CD8-positive, alpha-beta memory T cell (primary cell): ENCODE measurements at regions not wholly inside any gene's neighbourhood (a gene's known extent, or its start where the extent isn't known, plus 50 kb on each side); places are given as distances from the start of the nearest gene placed in this dataset.

Experiments
- CTCF ChIA-PET: fragments of 350-600 bp; sonication (Branson Sonifier 250); formaldehyde crosslinking; loops from one replicate; lab custom pipeline; 2021; ENCODE audit warnings: antibody characterized with exemption; lab: Charles Lee
- POLR2A ChIA-PET: fragments of 350-600 bp; sonication (Branson Sonifier 250); formaldehyde crosslinking; loops from one replicate; lab custom pipeline; 2021; ENCODE audit warnings: antibody characterized with exemption; lab: Charles Lee
- DNase-seq, 5 donors: peaks; one replicate each; pipeline versions ENCODE4 v3.0.0 to v3.0.0-alpha.2; 2020 to 2022; ENCODE audit warnings: mixed read lengths in 1 of 5
- H3K27ac ChIP-seq: one replicate; pipeline ENCODE4 v1.7.0; 2013; ENCODE audit warnings: low read depth, mild to moderate bottlenecking, low read length, moderate library complexity
- H3K27me3 ChIP-seq: 2 replicates; pipeline ENCODE4 v1.7.0; 2013; ENCODE audit warnings: low read length, mild to moderate bottlenecking; ENCODE audit not compliant: insufficient read depth, poor library complexity, severe bottlenecking
- H3K36me3 ChIP-seq: 2 replicates; pipeline ENCODE4 v1.7.0; 2013; ENCODE audit warnings: mild to moderate bottlenecking, low read length, moderate library complexity; ENCODE audit not compliant: insufficient read depth
- H3K4me1 ChIP-seq: 2 replicates; pipeline ENCODE4 v1.7.0; 2013; ENCODE audit warnings: mild to moderate bottlenecking, low read length, moderate library complexity; ENCODE audit not compliant: insufficient read depth
- H3K4me3 ChIP-seq: 2 replicates; pipeline ENCODE4 v1.7.0; 2013; ENCODE audit warnings: mild to moderate bottlenecking, low read length
- H3K9me3 ChIP-seq: 2 replicates; pipeline ENCODE4 v1.7.0; 2013; ENCODE audit warnings: mild to moderate bottlenecking, low read length
- H3K27ac Mint-ChIP-seq, 8 donors: one replicate each; pipeline ENCODE4 v1.8.0; 2020 to 2021; ENCODE audit warnings: mixed read lengths in 8 of 8, mild to moderate bottlenecking in 6 of 8, inconsistent platforms in 3 of 8, moderate library complexity in 3 of 8
- H3K27me3 Mint-ChIP-seq, 2 donors: one replicate each; pipeline ENCODE4 v1.8.0; 2020 to 2021; ENCODE audit warnings: mixed read lengths in 2 of 2, mild to moderate bottlenecking in 1 of 2, moderate library complexity in 1 of 2
- H3K36me3 Mint-ChIP-seq, 3 donors: one replicate each; pipeline ENCODE4 v1.8.0; 2020 to 2021; ENCODE audit warnings: mixed read lengths in 3 of 3, inconsistent platforms in 1 of 3, mild to moderate bottlenecking in 1 of 3
- H3K4me1 Mint-ChIP-seq, 3 donors: one replicate each; pipeline ENCODE4 v1.8.0; 2020 to 2021; ENCODE audit warnings: mixed read lengths in 3 of 3, inconsistent platforms in 1 of 3, mild to moderate bottlenecking in 1 of 3
- H3K4me3 Mint-ChIP-seq, 7 donors: one replicate each; pipeline ENCODE4 v1.8.0; 2020 to 2021; ENCODE audit warnings: mixed read lengths in 7 of 7, mild to moderate bottlenecking in 6 of 7, moderate library complexity in 4 of 7, inconsistent platforms in 2 of 7
- H3K9me3 Mint-ChIP-seq, 5 donors: one replicate each; pipeline ENCODE4 v1.8.0; 2020 to 2022; ENCODE audit warnings: mixed read lengths in 5 of 5, mild to moderate bottlenecking in 3 of 5, moderate library complexity in 2 of 5, inconsistent platforms in 1 of 5

DNA sequence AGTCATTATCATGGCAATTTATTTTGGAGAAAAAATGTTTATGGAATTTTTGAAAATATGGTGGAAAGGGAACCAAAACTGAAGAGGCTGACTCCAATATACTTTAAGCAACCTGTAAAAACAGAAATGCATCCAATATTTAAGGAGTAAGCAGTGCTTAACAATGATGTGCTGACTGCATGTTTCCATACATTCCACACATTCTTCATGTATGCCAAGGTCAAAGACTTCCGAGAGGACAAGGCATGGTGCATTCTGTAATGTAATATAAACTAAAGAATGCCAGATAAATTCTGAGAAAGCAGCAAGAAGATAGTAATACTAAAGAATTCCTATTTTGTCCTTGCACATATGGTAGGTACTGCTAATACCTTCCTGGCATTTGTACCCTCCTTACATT, 2015.9 kb upstream of the CDH9 start:
- Histone ChIP-seq H3K36me3 (no peaks in the 10 kb centered on the region), H3K4me1 (no peaks in the 10 kb centered on the region), H3K27me3 (no peaks in the 10 kb centered on the region), H3K27ac (no peak overlapping the region), H3K9me3 (no peaks in the 10 kb centered on the region), H3K4me3 (no peak overlapping the region)
- DNase-seq, result no peak
- no peaks in the 10 kb centered on the region for H3K27me3 Mint-ChIP-seq
- H3K36me3 Mint-ChIP-seq, result no peaks in the 10 kb centered on the region
- CTCF ChIA-PET, result no interaction called here
- POLR2A ChIA-PET, result no interaction called here
- no peaks in the 10 kb centered on the region for H3K4me1 Mint-ChIP-seq
- H3K9me3 Mint-ChIP-seq, result peaks cover 3 to 22% (median 6%) of the 10 kb centered on the region in 5 donors
- H3K4me3 Mint-ChIP-seq, result no peak overlapping the region
- no peak overlapping the region for H3K27ac Mint-ChIP-seq

GRCh38 chr5:29051509-29051908, 2013.1 kb upstream of the CDH9 start:
- H3K27ac Mint-ChIP-seq, result no peak overlapping the region
- peaks cover 3 to 22% (median 3%) of the 10 kb centered on the region in 5 donors for H3K9me3 Mint-ChIP-seq
- DNase-seq, result no peak
- ChIA-PET CTCF (no interaction called here), POLR2A (no interaction called here)
- Histone ChIP-seq H3K27me3 (no peaks in the 10 kb centered on the region), H3K4me1 (no peaks in the 10 kb centered on the region), H3K27ac (no peak overlapping the region), H3K4me3 (no peak overlapping the region), H3K36me3 (no peaks in the 10 kb centered on the region), H3K9me3 (no peaks in the 10 kb centered on the region)
- no peak overlapping the region for H3K4me3 Mint-ChIP-seq
- H3K4me1 Mint-ChIP-seq, result no peaks in the 10 kb centered on the region
- H3K36me3 Mint-ChIP-seq, result no peaks in the 10 kb centered on the region
- no peaks in the 10 kb centered on the region for H3K27me3 Mint-ChIP-seq

DNA sequence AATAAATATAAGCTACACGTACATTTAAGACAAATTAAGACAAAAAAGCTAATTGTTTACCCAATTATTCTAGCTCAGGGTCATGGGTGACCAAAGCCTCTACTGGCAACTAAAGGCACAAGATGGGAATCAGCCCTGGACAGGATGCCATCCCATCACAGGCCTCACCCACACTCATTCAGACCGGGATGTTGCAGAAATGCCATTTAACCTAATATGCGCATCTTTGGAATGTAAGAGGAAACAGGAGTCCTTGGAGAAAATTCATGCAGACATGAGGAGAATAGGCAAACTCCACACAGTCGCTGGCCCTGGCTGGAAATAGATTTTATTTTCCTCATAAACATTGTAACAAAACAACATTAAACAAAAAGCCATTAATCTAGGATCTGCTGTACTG, 2003.8 kb upstream of the CDH9 start:
- Histone ChIP-seq H3K36me3 (no peaks in the 10 kb centered on the region), H3K4me3 (no peak overlapping the region), H3K27me3 (no peaks in the 10 kb centered on the region), H3K27ac (no peak overlapping the region), H3K4me1 (no peaks in the 10 kb centered on the region), H3K9me3 (no peaks in the 10 kb centered on the region)
- ChIA-PET POLR2A (no interaction called here), CTCF (no interaction called here)
- H3K9me3 Mint-ChIP-seq, result peaks cover 2 to 10% (median 8%) of the 10 kb centered on the region in 5 donors
- H3K4me3 Mint-ChIP-seq, result no peak overlapping the region
- no peaks in the 10 kb centered on the region for H3K4me1 Mint-ChIP-seq
- no peak for DNase-seq
- H3K36me3 Mint-ChIP-seq, result peaks cover 0 to 1% (median 0%) of the 10 kb centered on the region in 3 donors
- H3K27me3 Mint-ChIP-seq, result no peaks in the 10 kb centered on the region
- H3K27ac Mint-ChIP-seq, result no peak overlapping the region

DNA sequence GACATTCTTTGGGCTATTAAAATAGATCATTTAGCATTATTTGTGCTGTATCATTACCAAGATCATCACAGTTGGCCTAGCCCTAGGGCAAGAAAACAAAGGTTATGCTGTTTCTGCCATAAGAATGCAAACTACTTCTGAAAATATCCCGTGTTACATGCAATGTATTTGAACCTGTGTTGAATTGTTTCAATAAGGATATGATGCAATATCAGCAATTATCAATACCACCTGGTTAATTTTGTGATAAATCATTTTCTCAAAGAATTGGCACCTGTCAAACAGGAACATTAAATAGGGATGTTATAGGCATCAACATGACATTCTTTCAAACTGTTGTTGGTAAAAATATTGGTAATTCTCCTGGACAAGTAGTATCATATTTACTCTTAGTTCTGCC, 2002.0 kb upstream of the CDH9 start:
- Mint-ChIP-seq H3K27ac (no peak overlapping the region), H3K9me3 (peaks cover 2 to 14% (median 10%) of the 10 kb centered on the region in 5 donors), H3K27me3 (no peaks in the 10 kb centered on the region), H3K4me3 (no peak overlapping the region), H3K36me3 (peaks cover 0 to 1% (median 0%) of the 10 kb centered on the region in 3 donors), H3K4me1 (no peaks in the 10 kb centered on the region)
- no peaks in the 10 kb centered on the region for H3K36me3 ChIP-seq
- ChIA-PET CTCF (no interaction called here), POLR2A (no interaction called here)
- H3K27ac ChIP-seq, result no peak overlapping the region
- no peak for DNase-seq
- no peaks in the 10 kb centered on the region for H3K9me3 ChIP-seq
- no peak overlapping the region for H3K4me3 ChIP-seq
- no peaks in the 10 kb centered on the region for H3K27me3 ChIP-seq
- no peaks in the 10 kb centered on the region for H3K4me1 ChIP-seq

GRCh38 chr5:29039994-29040393, 2001.6 kb upstream of the CDH9 start:
- no peaks in the 10 kb centered on the region for H3K36me3 ChIP-seq
- Mint-ChIP-seq H3K4me1 (no peaks in the 10 kb centered on the region), H3K4me3 (no peak overlapping the region), H3K27ac (no peak overlapping the region), H3K27me3 (no peaks in the 10 kb centered on the region), H3K36me3 (peaks cover 0 to 1% (median 0%) of the 10 kb centered on the region in 3 donors), H3K9me3 (peaks cover 2 to 14% (median 14%) of the 10 kb centered on the region in 5 donors)
- ChIA-PET POLR2A (no interaction called here), CTCF (no interaction called here)
- no peak overlapping the region for H3K4me3 ChIP-seq
- no peak overlapping the region for H3K27ac ChIP-seq
- no peaks in the 10 kb centered on the region for H3K4me1 ChIP-seq
- no peaks in the 10 kb centered on the region for H3K9me3 ChIP-seq
- no peaks in the 10 kb centered on the region for H3K27me3 ChIP-seq
- no peak for DNase-seq

GRCh38 chr5:29037716-29038115, 1999.3 kb upstream of the CDH9 start:
- Histone ChIP-seq H3K36me3 (no peaks in the 10 kb centered on the region), H3K4me1 (no peaks in the 10 kb centered on the region), H3K27me3 (no peaks in the 10 kb centered on the region), H3K9me3 (no peaks in the 10 kb centered on the region), H3K4me3 (no peak overlapping the region), H3K27ac (no peak overlapping the region)
- Mint-ChIP-seq H3K4me3 (no peak overlapping the region), H3K27me3 (no peaks in the 10 kb centered on the region), H3K36me3 (no peaks in the 10 kb centered on the region), H3K27ac (no peak overlapping the region), H3K9me3 (peaks cover 2 to 17% (median 12%) of the 10 kb centered on the region in 5 donors), H3K4me1 (no peaks in the 10 kb centered on the region)
- ChIA-PET POLR2A (no interaction called here), CTCF (no interaction called here)
- no peak for DNase-seq

GRCh38 chr5:29024052-29024451, 1985.7 kb upstream of the CDH9 start:
- no peak overlapping the region for H3K4me3 Mint-ChIP-seq
- H3K36me3 Mint-ChIP-seq, result no peaks in the 10 kb centered on the region
- H3K27ac Mint-ChIP-seq, result no peak overlapping the region
- Histone ChIP-seq H3K4me3 (no peak overlapping the region), H3K36me3 (no peaks in the 10 kb centered on the region), H3K27me3 (no peaks in the 10 kb centered on the region), H3K27ac (no peak overlapping the region), H3K9me3 (no peaks in the 10 kb centered on the region), H3K4me1 (no peaks in the 10 kb centered on the region)
- H3K9me3 Mint-ChIP-seq, result peaks cover 3 to 20% (median 16%) of the 10 kb centered on the region in 5 donors
- ChIA-PET CTCF (no interaction called here), POLR2A (no interaction called here)
- DNase-seq, result no peak
- H3K27me3 Mint-ChIP-seq, result no peaks in the 10 kb centered on the region
- no peaks in the 10 kb centered on the region for H3K4me1 Mint-ChIP-seq

DNA sequence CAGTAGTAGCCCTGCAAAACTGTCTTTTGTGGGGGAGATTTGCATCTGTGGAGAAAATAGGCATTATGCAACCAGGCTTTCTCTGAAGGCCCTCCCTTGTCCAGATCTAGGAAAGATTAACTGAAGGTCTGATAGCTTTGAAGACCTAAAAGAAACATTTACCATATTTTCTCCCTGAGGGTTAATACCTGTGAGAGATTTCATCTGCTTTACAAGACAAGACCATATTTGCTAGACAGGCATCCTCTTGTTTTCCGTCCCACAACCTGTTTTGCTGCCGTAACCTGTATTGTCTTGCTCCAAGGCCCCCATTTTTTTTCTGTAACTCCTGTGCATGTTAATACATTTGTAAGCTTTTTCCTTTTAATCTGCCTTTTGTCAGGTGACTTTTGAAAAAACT, 1985.2 kb upstream of the CDH9 start:
- H3K27me3 ChIP-seq, result no peaks in the 10 kb centered on the region
- Mint-ChIP-seq H3K9me3 (peaks cover 3 to 16% (median 16%) of the 10 kb centered on the region in 5 donors), H3K27ac (no peak overlapping the region), H3K4me1 (no peaks in the 10 kb centered on the region), H3K36me3 (no peaks in the 10 kb centered on the region), H3K27me3 (no peaks in the 10 kb centered on the region), H3K4me3 (no peak overlapping the region)
- POLR2A ChIA-PET, result no interaction called here
- H3K9me3 ChIP-seq, result no peaks in the 10 kb centered on the region
- no peak overlapping the region for H3K27ac ChIP-seq
- no peak overlapping the region for H3K4me3 ChIP-seq
- no peaks in the 10 kb centered on the region for H3K36me3 ChIP-seq
- CTCF ChIA-PET, result no interaction called here
- no peak for DNase-seq
- H3K4me1 ChIP-seq, result no peaks in the 10 kb centered on the region

DNA sequence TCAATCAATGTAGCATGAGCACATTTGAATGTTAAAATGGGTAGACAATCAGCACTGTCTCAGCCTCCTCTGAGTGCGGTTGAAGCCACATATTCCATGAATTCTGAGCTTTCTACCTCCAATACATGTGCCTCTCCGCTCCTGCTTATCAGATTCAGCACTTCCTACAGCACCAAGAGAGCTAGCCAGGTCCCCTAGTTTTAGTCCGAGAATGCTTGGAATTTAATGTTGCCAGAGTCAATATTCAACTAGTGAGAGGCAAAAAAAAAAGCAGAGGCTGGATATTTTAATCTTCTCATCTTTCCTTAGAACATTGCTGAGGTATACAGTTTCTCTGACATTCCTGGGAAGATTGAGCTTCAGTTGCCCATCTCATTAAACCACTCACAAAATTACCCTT, 1979.1 kb upstream of the CDH9 start:
- Histone ChIP-seq H3K27me3 (no peaks in the 10 kb centered on the region), H3K27ac (no peak overlapping the region), H3K4me3 (no peak overlapping the region), H3K9me3 (no peaks in the 10 kb centered on the region), H3K36me3 (no peaks in the 10 kb centered on the region), H3K4me1 (no peaks in the 10 kb centered on the region)
- no peaks in the 10 kb centered on the region for H3K36me3 Mint-ChIP-seq
- H3K4me3 Mint-ChIP-seq, result no peak overlapping the region
- no peaks in the 10 kb centered on the region for H3K27me3 Mint-ChIP-seq
- ChIA-PET POLR2A (no interaction called here), CTCF (no interaction called here)
- DNase-seq, result no peak
- peaks cover 3 to 24% (median 9%) of the 10 kb centered on the region in 5 donors for H3K9me3 Mint-ChIP-seq
- no peak overlapping the region for H3K27ac Mint-ChIP-seq
- H3K4me1 Mint-ChIP-seq, result no peaks in the 10 kb centered on the region
